ENCODE measurements at regions not wholly inside any gene's neighbourhood (a gene's known extent, or its start where the extent isn't known, plus 50 kb on each side); places are given as distances from the start of the nearest gene placed in this dataset.

DNA sequence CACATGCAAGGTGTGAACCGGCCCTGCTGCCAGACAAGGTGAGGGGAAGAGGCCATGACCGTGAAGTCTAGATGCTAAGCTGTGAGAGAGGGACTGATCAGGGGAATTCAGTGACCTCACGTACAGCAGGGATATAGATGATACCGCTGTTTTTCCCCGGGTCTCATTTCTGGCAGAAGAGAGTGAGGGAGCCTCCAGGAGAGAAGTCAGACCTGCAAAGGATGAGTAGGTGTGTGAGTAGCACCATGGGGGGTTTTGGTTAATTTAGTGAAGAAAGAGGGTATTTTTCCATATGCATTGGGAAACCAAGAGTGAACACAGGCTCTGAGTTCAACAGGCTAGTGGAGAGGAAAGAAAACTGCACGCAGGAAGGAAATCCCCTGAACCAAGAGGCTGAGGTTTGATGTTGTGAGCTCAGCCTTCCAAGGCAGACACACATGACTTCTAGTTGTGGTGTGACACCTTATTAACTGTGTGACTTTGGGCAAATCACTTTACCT lies 127.6 kb upstream of the GATB start:
- no peaks in the 10 kb centered on the region for H3K36me3 ChIP-seq
- no peak overlapping the region for H3K27ac ChIP-seq
- H3K9me3 ChIP-seq: no peaks in the 10 kb centered on the region
- DNase-seq: no peak
- TF ChIP-seq CTCF (IDR thresholded peaks at IDR 0.05): no peak
- ATAC-seq: no peak
- intact Hi-C loops (cut with DNase I): no loop called here
- no peaks in the 10 kb centered on the region for H3K27me3 ChIP-seq (ENCODE audit: low read depth)
- no peaks in the 10 kb centered on the region for H3K4me1 ChIP-seq
- H3K4me3 ChIP-seq: no peak overlapping the region

GRCh38 chr4:151887816-151888180 lies 127.0 kb upstream of the GATB start:
- no peak for TF ChIP-seq CTCF (IDR thresholded peaks at IDR 0.05)
- Histone ChIP-seq H3K36me3 (no peaks in the 10 kb centered on the region), H3K9me3 (no peaks in the 10 kb centered on the region), H3K27ac (no peak overlapping the region), H3K4me3 (no peak overlapping the region), H3K4me1 (no peaks in the 10 kb centered on the region), H3K27me3 (ENCODE audit: low read depth) (no peaks in the 10 kb centered on the region)
- no peak for DNase-seq
- intact Hi-C loops (cut with DNase I): no loop called here
- ATAC-seq: no peak

DNA sequence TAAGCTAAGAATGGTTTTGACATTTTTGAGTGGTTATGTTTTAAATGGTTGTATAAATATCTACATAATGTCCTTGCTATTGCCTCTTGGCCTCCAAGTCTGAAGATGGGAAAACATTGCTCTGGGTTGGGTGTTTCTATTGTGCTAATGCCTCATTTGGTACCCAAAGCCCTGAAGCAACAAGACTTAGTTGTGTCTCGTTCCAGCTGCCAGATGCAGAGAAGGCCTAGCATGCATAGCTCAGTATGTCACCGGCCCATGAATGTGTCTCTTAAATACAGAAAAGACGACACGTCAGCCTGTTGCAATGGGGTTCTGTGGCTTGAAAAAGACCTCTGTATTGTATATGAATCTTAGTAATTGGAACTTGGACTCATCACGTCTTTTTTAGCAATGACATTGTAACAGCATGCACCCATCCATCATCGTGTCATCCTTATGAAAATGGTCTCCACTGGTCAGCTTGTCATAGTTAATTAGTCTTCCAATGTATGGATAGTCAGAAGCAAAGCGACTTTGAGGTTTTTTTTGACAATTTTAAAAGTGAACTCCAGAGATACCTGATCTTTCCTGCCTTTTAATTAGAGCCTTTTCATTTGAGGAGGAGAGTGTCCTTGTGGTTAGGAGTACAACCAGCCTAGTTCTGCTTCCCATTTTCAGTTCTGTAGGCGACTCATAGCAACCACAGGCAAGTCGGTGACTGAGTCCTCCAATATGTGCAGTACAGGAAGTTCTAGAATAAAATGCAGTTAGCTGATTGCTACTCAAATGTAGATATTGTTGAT lies 126.4 kb upstream of the GATB start:
- no peaks in the 10 kb centered on the region for H3K4me1 ChIP-seq
- H3K36me3 ChIP-seq: no peaks in the 10 kb centered on the region
- intact Hi-C loops (cut with DNase I): no loop called here
- no peaks in the 10 kb centered on the region for H3K27me3 ChIP-seq (ENCODE audit: low read depth)
- no peak overlapping the region for H3K27ac ChIP-seq
- H3K9me3 ChIP-seq: no peaks in the 10 kb centered on the region
- DNase-seq (no peak), ATAC-seq (peak in 1 of 2 donors; percentile 69)
- no peak overlapping the region for H3K4me3 ChIP-seq
- TF ChIP-seq CTCF (IDR thresholded peaks at IDR 0.05): no peak

- no peaks in the 10 kb centered on the region for H3K9me3 ChIP-seq
- TF ChIP-seq CTCF (IDR thresholded peaks at IDR 0.05): no peak
Measured at GRCh38 chr4:151885123-151885522, 124.3 kb upstream of the GATB start.

GRCh38 chr4:151883747-151884146 lies 122.9 kb upstream of the GATB start:
- ATAC-seq: no peak
- no peak for DNase-seq
- Histone ChIP-seq H3K36me3 (no peaks in the 10 kb centered on the region), H3K4me3 (no peak overlapping the region), H3K27me3 (ENCODE audit: low read depth) (no peaks in the 10 kb centered on the region), H3K9me3 (no peaks in the 10 kb centered on the region), H3K27ac (no peak overlapping the region), H3K4me1 (no peaks in the 10 kb centered on the region)
- intact Hi-C loops (cut with DNase I): no loop called here
- no peak for TF ChIP-seq CTCF (IDR thresholded peaks at IDR 0.05)

More at GRCh38 chr4:151885123-151885522, 124.3 kb upstream of the GATB start:
- no peak overlapping the region for H3K27ac ChIP-seq
- no peak overlapping the region for H3K4me3 ChIP-seq
- no peaks in the 10 kb centered on the region for H3K36me3 ChIP-seq
- H3K27me3 ChIP-seq (ENCODE audit: low read depth): no peaks in the 10 kb centered on the region
- no peaks in the 10 kb centered on the region for H3K4me1 ChIP-seq
- no peak for ATAC-seq
- intact Hi-C loops (cut with DNase I): no loop called here
- no peak for DNase-seq
